Astrocyte (in vitro differentiated cells and primary cell): ENCODE measurements at regions not wholly inside any gene's neighbourhood (a gene's known extent, or its start where the extent isn't known, plus 50 kb on each side); places are given as distances from the start of the nearest gene placed in this dataset.

Experiments used
- DNase-seq: peaks from one replicate; pipeline ENCODE4 v3.0.0-alpha.2; 2010; ENCODE audit warnings: low read depth
- FAIRE-seq: peaks from 2 replicates; lab custom pipeline; 2011; peaks lifted over from hg19 to GRCh38; lab: Jason Lieb, UNC
- H2AFZ ChIP-seq: 2 replicates; pipeline ENCODE4 v1.6.0; 2012; ENCODE audit warnings: low read depth, low read length, inconsistent platforms
- H3K27ac ChIP-seq: 2 replicates; pipeline ENCODE4 v1.5.1; 2011; ENCODE audit warnings: low read depth, low read length, inconsistent platforms
- H3K27me3 ChIP-seq: 2 replicates; pipeline ENCODE4 v1.6.0; 2011; ENCODE audit warnings: low read length, inconsistent platforms; ENCODE audit not compliant: insufficient read depth
- H3K36me3 ChIP-seq: 2 replicates; pipeline ENCODE4 v1.5.1; 2011; ENCODE audit warnings: low read length, inconsistent platforms; ENCODE audit not compliant: insufficient read depth
- H3K4me1 ChIP-seq: 2 replicates; pipeline ENCODE4 v1.5.1; 2011; ENCODE audit warnings: low read length, inconsistent platforms; ENCODE audit not compliant: insufficient read depth
- H3K4me2 ChIP-seq: 2 replicates; pipeline ENCODE4 v1.6.0; 2012; ENCODE audit warnings: low read length, inconsistent platforms
- H3K4me3 ChIP-seq: 2 replicates; pipeline ENCODE4 v1.5.1; 2011; ENCODE audit warnings: low read depth, mild to moderate bottlenecking, low read length, inconsistent platforms; ENCODE audit not compliant: insufficient read depth
- H3K79me2 ChIP-seq: 2 replicates; pipeline ENCODE4 v1.6.0; 2012; ENCODE audit warnings: mild to moderate bottlenecking, low read length, inconsistent platforms; ENCODE audit not compliant: insufficient read depth
- H3K9ac ChIP-seq: 2 replicates; pipeline ENCODE4 v1.6.0; 2012; ENCODE audit warnings: mild to moderate bottlenecking, low read length, inconsistent platforms
- H3K9me3 ChIP-seq: 2 replicates; pipeline ENCODE4 v1.5.1; 2012; ENCODE audit warnings: low read depth, mild to moderate bottlenecking, low read length, inconsistent platforms; ENCODE audit not compliant: insufficient read depth
- H4K20me1 ChIP-seq: 2 replicates; pipeline ENCODE4 v1.6.0; 2012; ENCODE audit warnings: low read length, inconsistent platforms; ENCODE audit not compliant: insufficient read depth
- H3K27ac Mint-ChIP-seq: one replicate; pipeline ENCODE4 v1.8.0; 2021; ENCODE audit warnings: mild to moderate bottlenecking, mixed read lengths; ENCODE audit not compliant: unreplicated experiment
- H3K27me3 Mint-ChIP-seq: one replicate; pipeline ENCODE4 v1.8.0; 2021; ENCODE audit warnings: low read depth, mixed read lengths; ENCODE audit not compliant: unreplicated experiment
- H3K36me3 Mint-ChIP-seq: one replicate; pipeline ENCODE4 v1.8.0; 2021; ENCODE audit warnings: low read depth, mixed read lengths; ENCODE audit not compliant: unreplicated experiment
- H3K4me1 Mint-ChIP-seq: one replicate; pipeline ENCODE4 v1.8.0; 2021; ENCODE audit warnings: low read depth, mixed read lengths; ENCODE audit not compliant: unreplicated experiment
- H3K4me3 Mint-ChIP-seq: one replicate; pipeline ENCODE4 v1.8.0; 2021; ENCODE audit warnings: mild to moderate bottlenecking, moderate library complexity, mixed read lengths; ENCODE audit not compliant: unreplicated experiment
- H3K9me3 Mint-ChIP-seq: one replicate; pipeline ENCODE4 v1.8.0; 2021; ENCODE audit warnings: mild to moderate bottlenecking, mixed read lengths; ENCODE audit not compliant: unreplicated experiment
- EZH2 ChIP-seq: IDR thresholded peaks from 2 replicates; pipeline ENCODE4 v1.6.1; 2012; ENCODE audit warnings: mild to moderate bottlenecking, low read length, inconsistent platforms; ENCODE audit not compliant: insufficient read depth
- TF ChIP-seq, protein P1 (sequence below): IDR thresholded peaks from 2 replicates; pipeline ENCODE4 v1.5.1; 2011; ENCODE audit warnings: low read depth, mild to moderate bottlenecking, inconsistent platforms, low read length, moderate library complexity; ENCODE audit not compliant: insufficient read depth

- H3K79me2 ChIP-seq = no peaks in the 10 kb centered on the region
- Mint-ChIP-seq H3K4me1 (peaks cover 9% of the 10 kb centered on the region), H3K27ac (no peak overlapping the region), H3K4me3 (no peak overlapping the region), H3K27me3 (no peaks in the 10 kb centered on the region), H3K36me3 (no peaks in the 10 kb centered on the region), H3K9me3 (peaks cover 2% of the 10 kb centered on the region)
- H3K9ac ChIP-seq = no peak overlapping the region
- no peak overlapping the region for H3K27ac ChIP-seq
- no peak for DNase-seq
- no peaks in the 10 kb centered on the region for H3K9me3 ChIP-seq
- no peak overlapping the region for H3K4me2 ChIP-seq
- no peak overlapping the region for H2AFZ ChIP-seq
- H3K27me3 ChIP-seq = no peaks in the 10 kb centered on the region
- FAIRE-seq = no peak
- no peaks in the 10 kb centered on the region for H3K36me3 ChIP-seq
- H3K4me3 ChIP-seq = no peak overlapping the region
- TF ChIP-seq EZH2 = no peak
- TF ChIP-seq, protein P1, sequence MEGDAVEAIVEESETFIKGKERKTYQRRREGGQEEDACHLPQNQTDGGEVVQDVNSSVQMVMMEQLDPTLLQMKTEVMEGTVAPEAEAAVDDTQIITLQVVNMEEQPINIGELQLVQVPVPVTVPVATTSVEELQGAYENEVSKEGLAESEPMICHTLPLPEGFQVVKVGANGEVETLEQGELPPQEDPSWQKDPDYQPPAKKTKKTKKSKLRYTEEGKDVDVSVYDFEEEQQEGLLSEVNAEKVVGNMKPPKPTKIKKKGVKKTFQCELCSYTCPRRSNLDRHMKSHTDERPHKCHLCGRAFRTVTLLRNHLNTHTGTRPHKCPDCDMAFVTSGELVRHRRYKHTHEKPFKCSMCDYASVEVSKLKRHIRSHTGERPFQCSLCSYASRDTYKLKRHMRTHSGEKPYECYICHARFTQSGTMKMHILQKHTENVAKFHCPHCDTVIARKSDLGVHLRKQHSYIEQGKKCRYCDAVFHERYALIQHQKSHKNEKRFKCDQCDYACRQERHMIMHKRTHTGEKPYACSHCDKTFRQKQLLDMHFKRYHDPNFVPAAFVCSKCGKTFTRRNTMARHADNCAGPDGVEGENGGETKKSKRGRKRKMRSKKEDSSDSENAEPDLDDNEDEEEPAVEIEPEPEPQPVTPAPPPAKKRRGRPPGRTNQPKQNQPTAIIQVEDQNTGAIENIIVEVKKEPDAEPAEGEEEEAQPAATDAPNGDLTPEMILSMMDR = peak; percentile 4
- H4K20me1 ChIP-seq = no peaks in the 10 kb centered on the region
- peaks cover 6% of the 10 kb centered on the region for H3K4me1 ChIP-seq
Measured at GRCh38 chr4:55008166-55009056, 117.0 kb downstream of the KDR start.

DNA sequence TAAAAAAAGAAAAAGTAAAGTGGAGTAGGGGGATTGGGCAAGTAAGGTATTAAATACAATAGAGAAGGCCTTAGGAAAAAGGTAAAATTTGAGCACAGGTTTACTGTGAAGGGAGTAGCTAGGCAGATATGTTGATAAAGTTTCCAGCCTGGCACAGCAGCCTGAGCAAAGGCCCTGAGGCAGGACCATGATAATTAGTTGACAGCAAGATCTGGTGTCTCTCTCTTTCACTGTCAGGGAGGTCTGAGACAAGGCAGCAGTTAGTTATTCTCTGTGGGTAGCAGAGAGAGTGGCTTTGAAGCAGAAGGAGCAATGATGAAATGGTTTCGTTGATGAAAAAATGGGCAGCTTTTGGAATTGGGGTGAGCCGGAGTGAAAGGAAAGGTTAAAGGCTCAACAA, 119.5 kb downstream of the KDR start:
- TF ChIP-seq, protein P1 = no peak
- TF ChIP-seq EZH2 = no peak
- Mint-ChIP-seq H3K9me3 (peaks cover 2% of the 10 kb centered on the region), H3K4me1 (peaks cover 10% of the 10 kb centered on the region), H3K27ac (no peak overlapping the region), H3K4me3 (no peak overlapping the region), H3K27me3 (no peaks in the 10 kb centered on the region), H3K36me3 (no peaks in the 10 kb centered on the region)
- Histone ChIP-seq H3K4me1 (peaks cover 6% of the 10 kb centered on the region), H3K79me2 (no peaks in the 10 kb centered on the region), H3K9ac (no peak overlapping the region), H3K27me3 (no peaks in the 10 kb centered on the region), H3K4me2 (no peak overlapping the region), H3K36me3 (no peaks in the 10 kb centered on the region), H3K9me3 (no peaks in the 10 kb centered on the region), H3K4me3 (no peak overlapping the region), H3K27ac (no peak overlapping the region), H2AFZ (no peak overlapping the region), H4K20me1 (no peaks in the 10 kb centered on the region)
- no peak for FAIRE-seq
- no peak for DNase-seq

GRCh38 chr4:55004831-55005230, 120.6 kb downstream of the KDR start:
- Histone ChIP-seq H3K79me2 (no peaks in the 10 kb centered on the region), H4K20me1 (no peaks in the 10 kb centered on the region), H3K9ac (no peak overlapping the region), H3K9me3 (no peaks in the 10 kb centered on the region), H3K4me3 (no peak overlapping the region), H3K27me3 (no peaks in the 10 kb centered on the region), H3K4me1 (peaks cover 6% of the 10 kb centered on the region), H3K27ac (no peak overlapping the region), H3K4me2 (no peak overlapping the region), H2AFZ (no peak overlapping the region), H3K36me3 (no peaks in the 10 kb centered on the region)
- Mint-ChIP-seq H3K27me3 (no peaks in the 10 kb centered on the region), H3K4me3 (no peak overlapping the region), H3K27ac (peak overlapping the region; percentile 53), H3K4me1 (peaks cover 10% of the 10 kb centered on the region), H3K9me3 (no peaks in the 10 kb centered on the region), H3K36me3 (no peaks in the 10 kb centered on the region)
- FAIRE-seq = no peak
- TF ChIP-seq EZH2 = no peak
- TF ChIP-seq, protein P1 = no peak
- DNase-seq = peak; percentile 49
